GM12864 (cell line): ENCODE measurements at regions not wholly inside any gene's neighbourhood (a gene's known extent, or its start where the extent isn't known, plus 50 kb on each side); places are given as distances from the start of the nearest gene placed in this dataset.

ENCODE experiments used
- DNase-seq: peaks from one replicate; pipeline ENCODE4 v3.0.0-alpha.2; 2011; ENCODE audit warnings: low read depth
- H3K4me3 ChIP-seq: 2 replicates; pipeline ENCODE4 v1.5.1; 2011; ENCODE audit warnings: mild to moderate bottlenecking, low read depth, low read length, control low read depth
- TF ChIP-seq, protein P1 (sequence below): IDR thresholded peaks from 2 replicates; pipeline ENCODE4 v1.5.1; 2011; ENCODE audit warnings: low read depth, mild to moderate bottlenecking, moderate library complexity, low read length, control low read depth, inconsistent platforms; ENCODE audit errors: missing control alignments

DNA sequence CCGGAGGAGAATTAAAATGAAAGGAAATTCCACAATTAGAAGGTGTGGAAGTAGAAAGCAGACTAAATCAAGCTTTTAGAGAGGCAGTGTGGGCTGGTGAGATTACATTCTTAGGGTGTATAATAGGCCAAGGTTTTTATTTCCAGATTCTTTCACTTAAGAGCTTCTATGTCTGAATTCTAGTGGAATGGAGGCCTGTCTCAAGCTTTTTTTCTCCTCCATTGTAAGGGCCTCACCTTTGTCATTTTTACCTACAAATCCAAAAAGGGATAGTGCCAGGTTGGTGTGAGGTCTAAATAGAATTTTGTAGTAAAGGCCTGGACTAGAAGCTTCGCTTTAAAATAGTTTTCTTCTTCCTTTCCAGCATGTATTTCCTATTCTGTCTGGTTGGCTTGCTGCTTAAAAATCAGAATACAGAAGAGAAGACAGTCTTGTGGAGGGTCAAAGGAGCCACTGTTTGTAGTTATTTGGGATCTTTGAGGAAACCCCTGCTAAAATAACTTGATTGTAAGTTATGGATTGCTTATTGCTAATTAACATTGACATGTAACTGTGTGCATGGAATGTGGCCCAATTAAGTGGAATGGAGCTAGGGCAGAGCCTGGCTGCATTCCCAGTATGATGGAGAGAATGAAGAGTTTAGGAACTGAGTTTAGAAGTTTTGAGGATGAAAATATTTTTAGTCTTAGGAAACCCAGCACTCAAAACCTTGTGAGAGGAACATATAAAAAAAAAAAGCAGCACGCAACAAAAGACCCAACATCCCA is 162.5 kb upstream of the B3GALT2 start:
- TF ChIP-seq, protein P1, sequence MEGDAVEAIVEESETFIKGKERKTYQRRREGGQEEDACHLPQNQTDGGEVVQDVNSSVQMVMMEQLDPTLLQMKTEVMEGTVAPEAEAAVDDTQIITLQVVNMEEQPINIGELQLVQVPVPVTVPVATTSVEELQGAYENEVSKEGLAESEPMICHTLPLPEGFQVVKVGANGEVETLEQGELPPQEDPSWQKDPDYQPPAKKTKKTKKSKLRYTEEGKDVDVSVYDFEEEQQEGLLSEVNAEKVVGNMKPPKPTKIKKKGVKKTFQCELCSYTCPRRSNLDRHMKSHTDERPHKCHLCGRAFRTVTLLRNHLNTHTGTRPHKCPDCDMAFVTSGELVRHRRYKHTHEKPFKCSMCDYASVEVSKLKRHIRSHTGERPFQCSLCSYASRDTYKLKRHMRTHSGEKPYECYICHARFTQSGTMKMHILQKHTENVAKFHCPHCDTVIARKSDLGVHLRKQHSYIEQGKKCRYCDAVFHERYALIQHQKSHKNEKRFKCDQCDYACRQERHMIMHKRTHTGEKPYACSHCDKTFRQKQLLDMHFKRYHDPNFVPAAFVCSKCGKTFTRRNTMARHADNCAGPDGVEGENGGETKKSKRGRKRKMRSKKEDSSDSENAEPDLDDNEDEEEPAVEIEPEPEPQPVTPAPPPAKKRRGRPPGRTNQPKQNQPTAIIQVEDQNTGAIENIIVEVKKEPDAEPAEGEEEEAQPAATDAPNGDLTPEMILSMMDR = no peak
- no peak for DNase-seq
- no peak overlapping the region for H3K4me3 ChIP-seq

DNA sequence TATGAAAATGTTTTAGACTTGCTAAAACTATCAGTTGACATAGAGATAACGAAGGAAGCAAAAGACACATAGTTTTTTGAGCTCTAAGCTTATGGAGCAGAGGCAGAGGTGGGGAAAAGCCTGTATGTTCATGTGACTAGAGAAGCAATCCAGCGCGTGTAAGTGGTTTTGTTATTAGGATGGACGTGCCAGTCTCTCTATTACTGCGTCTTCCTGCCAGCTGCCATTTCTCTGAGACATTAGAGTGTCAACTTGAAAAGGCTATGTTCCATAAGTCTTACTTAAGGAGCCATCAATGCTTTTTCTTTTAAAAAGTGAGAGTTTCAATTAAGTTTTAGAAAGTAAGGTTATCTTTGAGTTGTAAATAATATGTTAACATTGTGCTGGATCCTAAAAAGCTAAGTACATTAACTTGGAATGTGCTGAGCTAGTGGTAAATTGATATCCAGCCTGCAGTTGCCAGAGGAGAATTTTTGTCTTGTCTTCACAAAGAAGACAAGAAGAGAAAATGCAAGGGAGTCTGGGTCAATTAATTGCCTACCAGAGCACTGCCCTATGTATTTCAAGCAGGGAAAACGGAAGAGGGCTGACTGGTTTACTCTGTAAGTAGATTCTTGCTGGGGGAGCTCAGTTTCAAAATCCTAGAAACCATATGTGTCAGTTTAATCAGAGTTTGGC is 161.8 kb upstream of the B3GALT2 start:
- H3K4me3 ChIP-seq = no peak overlapping the region
- TF ChIP-seq, protein P1 = no peak
- no peak for DNase-seq

DNA sequence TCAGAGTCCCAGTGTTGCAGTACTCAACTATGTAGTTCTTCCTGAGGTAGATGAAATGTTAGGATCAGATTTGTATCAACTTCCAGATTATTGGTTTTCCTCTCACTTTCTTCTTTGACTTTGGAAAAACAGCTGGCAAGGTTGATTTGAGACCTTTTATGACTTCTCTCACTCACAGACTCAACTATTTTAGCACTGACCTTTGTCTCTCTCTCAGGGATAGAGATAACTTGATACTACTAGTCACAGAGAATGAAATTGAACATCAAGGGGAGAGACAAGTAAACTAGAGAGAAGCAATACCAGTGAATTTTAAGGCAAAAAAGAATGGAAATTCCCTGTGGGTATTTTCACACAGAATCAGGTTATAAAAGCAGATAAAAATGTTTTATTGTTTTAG is 159.7 kb upstream of the B3GALT2 start:
- DNase-seq = no peak
- TF ChIP-seq, protein P1 = no peak
- H3K4me3 ChIP-seq = no peak overlapping the region

DNA sequence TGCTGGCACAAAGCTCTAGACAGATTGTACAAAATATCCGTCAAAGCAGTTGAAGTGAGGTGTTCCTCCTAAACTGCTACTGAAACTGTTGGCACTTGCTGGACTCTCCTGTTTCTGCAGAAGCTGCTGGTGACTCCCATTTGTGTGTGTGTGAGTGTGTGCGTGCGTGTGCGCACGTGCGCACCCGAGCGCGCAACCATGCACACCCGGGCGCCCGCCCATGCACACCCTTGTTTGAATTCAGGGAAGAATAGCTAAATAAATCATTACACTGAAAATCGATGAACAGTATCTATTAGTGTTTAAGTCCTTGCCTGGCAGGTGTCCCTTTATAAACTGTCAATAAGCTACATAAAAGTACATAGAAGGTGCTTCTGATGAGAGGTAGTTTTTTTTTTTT is 156.4 kb upstream of the B3GALT2 start:
- no peak for DNase-seq
- TF ChIP-seq, protein P1 = no peak
- no peak overlapping the region for H3K4me3 ChIP-seq

DNA sequence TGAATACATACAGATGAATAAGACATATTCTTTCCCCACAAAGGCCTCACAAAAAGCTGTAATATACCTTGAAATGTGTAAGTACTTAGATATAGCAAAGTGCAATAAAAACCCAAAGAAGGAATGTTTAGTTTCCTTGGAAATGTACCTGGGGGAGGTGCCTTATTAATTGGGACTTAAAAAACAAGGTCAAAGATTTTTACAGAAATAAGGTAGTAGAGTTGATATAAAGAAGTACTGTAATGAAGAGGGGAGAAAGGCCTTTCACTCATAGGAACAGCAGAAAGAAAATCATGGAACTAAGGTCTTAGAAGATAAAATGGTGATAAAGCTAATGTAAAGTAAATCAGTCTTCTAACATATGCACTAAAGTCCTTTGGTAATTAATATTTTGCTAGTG is 153.9 kb upstream of the B3GALT2 start:
- TF ChIP-seq, protein P1 = no peak
- no peak for DNase-seq
- no peak overlapping the region for H3K4me3 ChIP-seq

DNA sequence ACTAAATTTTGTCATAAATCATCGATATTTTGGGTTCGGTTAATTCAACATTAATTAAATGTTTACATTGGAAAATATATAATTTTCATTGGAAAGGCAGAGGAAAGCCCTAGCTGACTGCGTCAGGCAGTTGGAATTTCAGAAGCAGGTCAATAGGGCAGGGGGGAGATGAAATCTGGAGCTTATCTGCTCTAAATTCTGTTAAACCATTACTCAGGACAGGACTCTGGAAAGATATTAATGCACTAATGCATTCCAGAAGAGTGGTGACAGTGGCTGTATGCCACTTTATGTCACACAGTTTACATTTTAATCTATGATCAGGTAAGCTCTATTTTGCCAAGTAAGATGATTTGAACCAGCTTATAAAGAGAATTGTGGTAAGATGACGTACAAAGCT is 153.0 kb upstream of the B3GALT2 start:
- DNase-seq = no peak
- no peak overlapping the region for H3K4me3 ChIP-seq

More for the DNA sequence above, 153.0 kb upstream of the B3GALT2 start:
- TF ChIP-seq, protein P1 = no peak
